GM06990 (cell line): ENCODE measurements at regions not wholly inside any gene's neighbourhood (a gene's known extent, or its start where the extent isn't known, plus 50 kb on each side); places are given as distances from the start of the nearest gene placed in this dataset.

Experiments used
- DNase-seq: peaks from one replicate; pipeline ENCODE4 v3.0.0-alpha.2; 2011; ENCODE audit not compliant: insufficient read length; ENCODE audit errors: extremely low read depth
- H3K27me3 ChIP-seq: replicated peaks from 2 replicates; pipeline ENCODE4 v1.6.0; 2011; ENCODE audit warnings: low read length; ENCODE audit not compliant: control insufficient read depth, insufficient read depth
- H3K36me3 ChIP-seq: 2 replicates; pipeline ENCODE4 v1.5.1; 2011; ENCODE audit warnings: low read length; ENCODE audit not compliant: control insufficient read depth, insufficient read depth
- H3K4me3 ChIP-seq: replicated peaks from 2 replicates; pipeline ENCODE4 v1.5.1; 2011; ENCODE audit warnings: low read depth, mild to moderate bottlenecking, control low read depth, low read length
- TF ChIP-seq, protein P1 (sequence below): IDR thresholded peaks from 2 replicates; pipeline ENCODE4 v1.5.1; 2011; ENCODE audit warnings: low read length, control low read depth, mild to moderate bottlenecking, inconsistent platforms; ENCODE audit not compliant: insufficient read depth, poor library complexity, severe bottlenecking

DNA sequence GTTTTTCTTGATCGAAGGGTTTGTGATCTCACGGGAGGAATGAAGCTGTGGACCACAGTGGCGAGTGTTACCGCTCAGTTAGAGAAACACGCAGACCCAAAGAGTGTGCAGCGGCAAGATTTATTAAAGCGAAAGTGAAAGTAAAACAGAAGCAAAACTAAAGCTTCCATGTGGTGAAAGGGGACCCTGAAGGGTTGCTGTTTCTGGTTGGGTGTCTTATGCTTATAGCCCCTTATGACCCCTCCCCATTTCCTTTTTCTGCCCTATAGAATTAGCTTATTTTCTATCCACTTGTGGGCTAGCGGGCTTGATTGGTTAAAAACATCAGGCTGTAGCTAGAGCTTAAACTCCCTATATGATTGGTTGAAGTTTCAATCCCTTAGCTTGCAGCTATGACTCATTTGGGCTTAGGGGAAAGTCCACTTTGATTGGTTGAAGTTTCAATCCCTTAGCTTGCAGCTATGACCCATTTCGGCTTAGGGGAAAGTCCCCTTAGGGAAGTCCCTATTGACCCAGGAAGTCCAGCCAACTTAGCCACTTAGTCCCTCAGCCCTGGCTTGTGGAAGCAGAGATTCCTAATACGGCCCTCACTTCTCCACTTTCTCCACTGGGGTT, 171.2 kb upstream of the NWD2 start:
- TF ChIP-seq, protein P1, sequence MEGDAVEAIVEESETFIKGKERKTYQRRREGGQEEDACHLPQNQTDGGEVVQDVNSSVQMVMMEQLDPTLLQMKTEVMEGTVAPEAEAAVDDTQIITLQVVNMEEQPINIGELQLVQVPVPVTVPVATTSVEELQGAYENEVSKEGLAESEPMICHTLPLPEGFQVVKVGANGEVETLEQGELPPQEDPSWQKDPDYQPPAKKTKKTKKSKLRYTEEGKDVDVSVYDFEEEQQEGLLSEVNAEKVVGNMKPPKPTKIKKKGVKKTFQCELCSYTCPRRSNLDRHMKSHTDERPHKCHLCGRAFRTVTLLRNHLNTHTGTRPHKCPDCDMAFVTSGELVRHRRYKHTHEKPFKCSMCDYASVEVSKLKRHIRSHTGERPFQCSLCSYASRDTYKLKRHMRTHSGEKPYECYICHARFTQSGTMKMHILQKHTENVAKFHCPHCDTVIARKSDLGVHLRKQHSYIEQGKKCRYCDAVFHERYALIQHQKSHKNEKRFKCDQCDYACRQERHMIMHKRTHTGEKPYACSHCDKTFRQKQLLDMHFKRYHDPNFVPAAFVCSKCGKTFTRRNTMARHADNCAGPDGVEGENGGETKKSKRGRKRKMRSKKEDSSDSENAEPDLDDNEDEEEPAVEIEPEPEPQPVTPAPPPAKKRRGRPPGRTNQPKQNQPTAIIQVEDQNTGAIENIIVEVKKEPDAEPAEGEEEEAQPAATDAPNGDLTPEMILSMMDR = no peak
- H3K4me3 ChIP-seq = no peak overlapping the region
- no peak for DNase-seq
- H3K36me3 ChIP-seq = no peaks in the 10 kb centered on the region
- no peaks in the 10 kb centered on the region for H3K27me3 ChIP-seq

DNA sequence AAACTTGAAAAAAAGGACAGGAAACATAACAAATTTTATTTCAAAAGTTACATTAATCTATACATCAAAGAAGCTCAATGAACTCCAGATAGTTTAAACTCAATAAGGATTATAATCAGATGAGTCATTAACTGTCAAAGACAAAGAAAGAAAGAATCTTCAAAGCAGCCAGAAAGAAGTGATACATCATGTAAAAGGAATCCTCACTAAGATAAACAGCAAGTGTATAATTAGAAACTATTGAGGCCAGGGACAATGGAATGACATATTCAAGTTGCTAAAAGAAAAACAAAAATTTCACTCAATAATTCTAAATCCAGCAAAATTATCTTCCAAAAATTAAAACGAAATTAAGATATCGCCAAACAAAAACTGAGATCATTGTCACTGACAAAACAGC, 161.6 kb upstream of the NWD2 start:
- no peaks in the 10 kb centered on the region for H3K27me3 ChIP-seq
- no peak for DNase-seq
- TF ChIP-seq, protein P1 = no peak
- H3K36me3 ChIP-seq = no peaks in the 10 kb centered on the region
- no peak overlapping the region for H3K4me3 ChIP-seq

DNA sequence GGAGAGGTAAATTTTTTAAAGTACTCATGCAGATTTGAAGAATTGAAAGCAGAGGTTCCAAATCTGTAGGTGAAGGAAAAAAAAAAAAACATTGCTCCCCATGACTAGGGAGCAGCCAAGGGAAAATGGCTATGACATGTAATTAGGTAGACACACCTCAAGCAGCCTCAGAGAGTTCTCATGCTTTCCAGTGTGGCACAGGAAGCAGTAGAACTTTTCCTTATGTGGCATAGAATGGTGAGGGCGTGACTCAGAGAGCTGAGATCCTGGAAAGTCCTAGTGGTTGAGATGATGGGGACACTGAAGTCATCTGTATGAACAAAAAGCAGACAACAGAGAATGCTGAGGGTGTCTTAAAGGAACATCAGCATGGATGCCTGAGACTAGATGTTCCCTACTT, 148.6 kb upstream of the NWD2 start:
- Histone ChIP-seq H3K36me3 (no peaks in the 10 kb centered on the region), H3K27me3 (no peaks in the 10 kb centered on the region), H3K4me3 (no peak overlapping the region)
- no peak for DNase-seq
- TF ChIP-seq, protein P1 = no peak

DNA sequence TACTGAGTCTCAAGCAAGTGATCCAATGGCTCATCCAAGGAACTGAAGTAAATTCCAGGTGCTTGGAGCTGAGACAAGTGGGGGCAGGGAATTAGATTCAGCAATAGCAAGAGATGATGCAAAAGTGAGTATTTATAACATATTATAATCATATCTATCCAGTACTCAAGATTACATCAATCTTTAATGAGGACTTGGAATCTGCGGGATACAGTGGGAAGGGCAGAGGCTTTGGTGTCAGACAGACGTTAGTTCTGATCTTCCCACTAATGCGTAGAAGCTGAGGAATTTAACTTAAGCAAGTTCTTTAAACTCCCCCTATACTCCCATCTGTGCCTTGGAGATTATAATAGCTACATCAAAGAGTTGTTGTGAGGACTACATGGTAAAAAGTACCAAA, 143.4 kb upstream of the NWD2 start:
- H3K4me3 ChIP-seq = no peak overlapping the region
- TF ChIP-seq, protein P1 = no peak
- DNase-seq = no peak
- no peaks in the 10 kb centered on the region for H3K27me3 ChIP-seq
- no peaks in the 10 kb centered on the region for H3K36me3 ChIP-seq

DNA sequence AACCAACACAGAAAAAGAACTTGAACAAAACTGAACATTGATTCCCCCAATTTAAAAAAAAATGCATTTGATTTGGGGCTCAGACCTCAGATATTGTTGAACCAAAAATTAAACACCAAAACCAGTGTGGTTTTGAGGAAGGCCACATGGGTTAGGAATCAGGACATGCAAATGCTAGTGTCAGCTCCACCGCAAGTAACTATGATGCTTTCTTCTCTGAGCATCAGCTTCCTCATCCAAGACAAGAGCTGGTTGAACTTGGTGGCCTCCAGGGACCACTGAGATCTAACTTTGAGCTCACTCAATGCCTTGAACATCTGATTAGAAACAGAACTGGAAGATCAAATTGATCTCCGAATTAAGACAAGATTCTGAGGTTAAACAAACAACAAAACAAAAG, 142.9 kb upstream of the NWD2 start:
- Histone ChIP-seq H3K27me3 (no peaks in the 10 kb centered on the region), H3K36me3 (no peaks in the 10 kb centered on the region), H3K4me3 (no peak overlapping the region)
- no peak for DNase-seq
- TF ChIP-seq, protein P1 = no peak

DNA sequence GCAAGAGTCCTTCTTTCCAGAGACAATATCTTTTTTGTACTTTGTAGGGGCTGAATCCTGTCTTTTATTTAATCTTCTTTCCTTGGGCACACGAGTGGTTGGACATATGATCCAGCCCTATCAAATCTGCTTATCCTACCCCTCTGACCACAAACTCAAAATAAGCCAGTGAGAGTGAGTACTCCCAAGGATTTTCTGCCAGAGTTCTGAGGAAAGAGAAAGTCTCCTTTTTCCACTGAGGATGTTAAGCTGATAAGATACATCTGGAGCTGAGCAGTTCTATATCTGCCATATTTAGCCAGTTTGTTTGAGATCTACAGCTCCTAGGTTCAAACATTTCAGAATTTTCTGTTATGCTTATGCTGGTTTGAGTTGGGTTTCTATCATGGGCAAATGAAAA, 134.8 kb upstream of the NWD2 start:
- TF ChIP-seq, protein P1 = no peak
- H3K4me3 ChIP-seq = no peak overlapping the region
- no peaks in the 10 kb centered on the region for H3K36me3 ChIP-seq
- no peaks in the 10 kb centered on the region for H3K27me3 ChIP-seq
- no peak for DNase-seq
